ENCODE measurements at regions not wholly inside any gene's neighbourhood (a gene's known extent, or its start where the extent isn't known, plus 50 kb on each side); places are given as distances from the start of the nearest gene placed in this dataset.

- TF ChIP-seq, protein P1, sequence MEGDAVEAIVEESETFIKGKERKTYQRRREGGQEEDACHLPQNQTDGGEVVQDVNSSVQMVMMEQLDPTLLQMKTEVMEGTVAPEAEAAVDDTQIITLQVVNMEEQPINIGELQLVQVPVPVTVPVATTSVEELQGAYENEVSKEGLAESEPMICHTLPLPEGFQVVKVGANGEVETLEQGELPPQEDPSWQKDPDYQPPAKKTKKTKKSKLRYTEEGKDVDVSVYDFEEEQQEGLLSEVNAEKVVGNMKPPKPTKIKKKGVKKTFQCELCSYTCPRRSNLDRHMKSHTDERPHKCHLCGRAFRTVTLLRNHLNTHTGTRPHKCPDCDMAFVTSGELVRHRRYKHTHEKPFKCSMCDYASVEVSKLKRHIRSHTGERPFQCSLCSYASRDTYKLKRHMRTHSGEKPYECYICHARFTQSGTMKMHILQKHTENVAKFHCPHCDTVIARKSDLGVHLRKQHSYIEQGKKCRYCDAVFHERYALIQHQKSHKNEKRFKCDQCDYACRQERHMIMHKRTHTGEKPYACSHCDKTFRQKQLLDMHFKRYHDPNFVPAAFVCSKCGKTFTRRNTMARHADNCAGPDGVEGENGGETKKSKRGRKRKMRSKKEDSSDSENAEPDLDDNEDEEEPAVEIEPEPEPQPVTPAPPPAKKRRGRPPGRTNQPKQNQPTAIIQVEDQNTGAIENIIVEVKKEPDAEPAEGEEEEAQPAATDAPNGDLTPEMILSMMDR (conservative IDR thresholded peaks at IDR 0.05; ENCODE audit: low read depth, low read length) = no peak
- TF ChIP-seq EZH2 (IDR thresholded peaks at IDR 0.05; ENCODE audit: low read length, unreplicated experiment) = no peak
These were observed 1017.6 kb downstream of the CNTNAP5 start for GRCh38 chr2:125042727-125043126.
